LNCAP (cell line): ENCODE measurements at regions not wholly inside any gene's neighbourhood (a gene's known extent, or its start where the extent isn't known, plus 50 kb on each side); places are given as distances from the start of the nearest gene placed in this dataset.

Experiments used
- TF ChIP-seq, protein P1 (sequence below): fragments of 450-650 bp; IDR thresholded peaks from 2 replicates; pipeline ENCODE4 v1.5.1; 2017; ENCODE audit warnings: mild to moderate bottlenecking

DNA sequence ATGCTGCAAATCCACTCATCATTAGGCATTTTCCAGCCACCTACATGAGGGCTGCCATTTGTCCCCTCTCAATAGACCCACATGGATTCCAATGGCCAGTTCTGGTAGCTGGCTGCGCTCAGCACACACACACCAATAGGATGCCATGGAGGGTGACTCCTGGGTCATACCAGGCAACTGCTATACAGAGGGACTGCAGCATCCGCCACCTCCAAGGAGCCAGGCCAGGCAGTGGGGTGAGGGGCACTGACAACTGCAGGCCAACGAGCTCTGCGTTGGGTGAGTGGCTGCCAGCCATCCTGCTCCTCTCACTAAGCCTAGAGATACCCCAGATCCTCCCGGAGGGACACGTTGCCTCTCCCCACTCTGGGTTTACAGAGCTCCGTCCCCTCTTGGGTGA, 118.8 kb upstream of the NANOS1 start:
- TF ChIP-seq, protein P1, sequence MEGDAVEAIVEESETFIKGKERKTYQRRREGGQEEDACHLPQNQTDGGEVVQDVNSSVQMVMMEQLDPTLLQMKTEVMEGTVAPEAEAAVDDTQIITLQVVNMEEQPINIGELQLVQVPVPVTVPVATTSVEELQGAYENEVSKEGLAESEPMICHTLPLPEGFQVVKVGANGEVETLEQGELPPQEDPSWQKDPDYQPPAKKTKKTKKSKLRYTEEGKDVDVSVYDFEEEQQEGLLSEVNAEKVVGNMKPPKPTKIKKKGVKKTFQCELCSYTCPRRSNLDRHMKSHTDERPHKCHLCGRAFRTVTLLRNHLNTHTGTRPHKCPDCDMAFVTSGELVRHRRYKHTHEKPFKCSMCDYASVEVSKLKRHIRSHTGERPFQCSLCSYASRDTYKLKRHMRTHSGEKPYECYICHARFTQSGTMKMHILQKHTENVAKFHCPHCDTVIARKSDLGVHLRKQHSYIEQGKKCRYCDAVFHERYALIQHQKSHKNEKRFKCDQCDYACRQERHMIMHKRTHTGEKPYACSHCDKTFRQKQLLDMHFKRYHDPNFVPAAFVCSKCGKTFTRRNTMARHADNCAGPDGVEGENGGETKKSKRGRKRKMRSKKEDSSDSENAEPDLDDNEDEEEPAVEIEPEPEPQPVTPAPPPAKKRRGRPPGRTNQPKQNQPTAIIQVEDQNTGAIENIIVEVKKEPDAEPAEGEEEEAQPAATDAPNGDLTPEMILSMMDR: no peak

DNA sequence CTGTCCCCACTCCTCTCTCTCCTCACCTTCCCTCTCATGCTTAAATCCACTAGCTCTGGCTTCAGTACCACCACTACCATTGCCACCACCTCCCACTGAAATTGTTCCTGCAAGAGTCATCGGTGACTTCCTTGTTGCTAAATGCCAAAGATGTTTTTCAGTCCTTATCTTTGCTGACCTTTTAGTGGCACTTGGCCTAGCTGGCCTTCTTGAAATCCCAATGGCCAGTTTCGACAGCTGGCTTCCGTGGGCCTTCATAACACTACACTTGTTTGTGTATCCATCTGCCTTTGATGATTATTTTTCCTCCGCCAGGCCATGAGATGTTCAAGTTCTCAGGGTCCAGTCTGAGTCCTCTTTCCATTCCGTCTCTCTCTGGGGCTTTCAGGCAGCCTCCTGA, 118.2 kb upstream of the NANOS1 start:
- TF ChIP-seq, protein P1: no peak

DNA sequence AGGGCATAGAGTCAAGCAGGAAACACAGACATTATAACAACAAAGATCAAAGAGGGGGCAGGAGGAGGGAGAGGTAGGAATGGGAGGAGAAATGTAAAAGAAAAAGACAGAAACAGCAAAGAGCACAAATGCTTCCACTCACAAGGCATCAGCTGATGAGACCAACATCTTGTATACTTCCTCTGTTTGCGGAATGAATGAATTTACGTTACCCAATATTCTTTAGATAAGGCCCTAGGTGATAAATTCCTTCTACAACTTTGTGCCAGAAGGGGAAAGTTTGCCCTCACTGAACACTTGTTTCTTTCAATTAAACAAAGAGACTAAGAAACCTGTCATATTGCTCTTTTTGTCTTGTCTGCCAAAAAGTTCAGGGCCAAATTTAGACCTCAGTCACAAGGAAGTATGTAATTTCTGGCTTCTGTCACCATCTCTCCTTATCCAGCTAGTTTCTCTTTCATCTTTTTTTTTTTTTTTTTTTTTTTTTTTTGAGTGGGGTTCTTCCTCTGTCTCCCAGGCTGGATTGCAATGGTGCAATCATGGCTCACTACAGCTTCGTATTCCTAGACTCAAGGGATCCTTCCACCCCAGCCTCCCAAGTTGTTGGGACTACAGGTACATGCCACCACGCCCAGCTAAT, 116.4 kb upstream of the NANOS1 start:
- TF ChIP-seq, protein P1: no peak

DNA sequence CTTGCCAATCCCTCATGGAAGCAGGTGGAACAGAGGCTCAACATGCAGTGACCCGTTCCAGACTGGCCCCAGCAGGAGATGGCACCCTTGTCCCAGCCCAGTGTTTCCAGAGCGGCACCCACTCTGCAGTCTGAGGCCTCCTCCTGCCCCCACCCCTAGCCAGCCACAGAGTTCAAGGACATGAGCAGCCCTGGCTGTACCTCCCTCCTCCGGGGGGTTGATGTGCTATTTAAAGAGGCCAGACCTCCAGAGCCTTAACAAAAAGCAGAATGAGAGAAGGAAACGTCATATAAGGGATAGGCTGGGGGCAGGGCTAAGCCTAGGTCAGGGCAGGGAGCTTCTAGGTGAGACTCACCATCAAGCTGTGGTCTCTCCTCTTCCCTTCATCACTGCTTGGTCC, 115.7 kb upstream of the NANOS1 start:
- TF ChIP-seq, protein P1: no peak

DNA sequence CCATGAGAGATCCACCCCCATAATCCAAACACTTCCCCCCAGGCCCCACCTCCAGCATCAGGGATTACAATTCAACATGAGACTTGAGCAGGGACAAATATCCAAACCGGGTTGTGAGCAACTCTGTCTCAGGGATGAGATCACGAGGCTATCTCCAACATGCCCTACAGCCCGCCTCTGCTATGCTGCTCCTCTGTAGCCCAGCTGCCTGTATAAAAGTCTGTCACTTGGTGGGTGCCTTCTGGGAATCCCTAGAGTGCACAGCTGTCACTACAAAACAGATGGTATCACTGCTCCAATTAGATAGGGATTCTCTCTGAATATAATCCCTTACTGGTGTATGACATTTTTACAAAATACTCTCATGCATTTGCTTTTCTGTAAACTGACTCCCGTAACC, 114.9 kb upstream of the NANOS1 start:
- TF ChIP-seq, protein P1: no peak

DNA sequence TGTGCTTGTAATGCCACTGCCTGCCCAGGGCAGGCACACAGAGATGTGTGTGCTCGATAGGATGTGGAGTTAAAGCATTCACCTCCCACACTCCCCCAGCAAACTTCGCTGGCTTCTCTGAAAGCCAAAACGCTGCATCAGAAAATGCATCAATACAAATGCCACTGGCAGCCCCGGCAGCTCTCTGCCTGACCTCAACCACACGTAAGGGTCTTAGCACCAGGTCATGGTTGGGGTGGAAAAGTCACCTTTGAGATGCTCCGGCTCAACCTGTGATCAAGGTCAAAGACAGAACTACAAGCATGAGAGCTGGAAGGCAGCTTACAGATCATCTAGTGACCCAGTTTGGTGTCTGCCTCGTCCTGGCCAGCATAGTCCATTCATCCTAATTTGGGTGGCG, 114.4 kb upstream of the NANOS1 start:
- TF ChIP-seq, protein P1: no peak

DNA sequence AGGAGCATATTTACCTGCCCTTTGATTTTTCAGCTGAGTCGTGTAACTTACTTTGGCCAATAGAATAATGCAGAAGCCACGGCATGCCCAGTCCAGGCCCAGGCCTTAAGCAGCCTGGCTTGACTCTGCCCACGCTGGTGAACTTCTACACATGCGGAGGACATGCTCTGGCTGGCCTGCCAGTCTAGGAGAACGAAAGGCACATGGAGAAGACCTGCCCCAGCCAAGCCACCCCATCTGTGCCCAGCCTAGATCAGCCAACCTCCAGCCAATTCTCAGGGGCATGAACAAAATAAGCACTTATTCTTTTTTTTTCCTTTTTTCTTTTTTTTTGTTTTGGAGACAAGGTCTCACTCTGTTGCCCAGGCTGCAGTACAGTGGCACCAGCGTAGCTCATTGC, 112.7 kb upstream of the NANOS1 start:
- TF ChIP-seq, protein P1: no peak

DNA sequence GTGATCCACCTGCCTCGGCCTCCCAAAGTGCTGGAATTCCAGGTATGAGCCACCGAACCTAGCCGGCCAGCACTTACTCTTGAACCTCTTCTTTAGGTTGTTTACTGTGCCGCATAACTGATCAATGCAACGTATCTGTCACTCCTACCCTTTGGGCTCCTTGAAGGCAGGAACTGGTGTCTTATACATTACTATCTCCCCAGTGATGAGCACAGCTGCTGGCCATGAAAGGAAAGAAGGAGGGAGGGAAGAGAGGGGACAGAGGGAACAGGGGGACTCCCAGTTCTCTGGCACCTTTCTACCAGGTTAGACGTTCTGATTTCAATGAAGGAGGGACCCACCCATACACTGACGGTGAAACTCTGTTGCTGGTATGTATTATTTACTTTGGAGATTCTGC, 111.8 kb upstream of the NANOS1 start:
- TF ChIP-seq, protein P1: no peak
